ENCODE measurements at regions not wholly inside any gene's neighbourhood (a gene's known extent, or its start where the extent isn't known, plus 50 kb on each side); places are given as distances from the start of the nearest gene placed in this dataset.
"Not testable (repeated sequence)": the region's sequence is repeated elsewhere in the genome, so short reads cannot be mapped to it uniquely, and the experiment has no call there.

GRCh38 chr5:44949687-44950086 is 140.9 kb downstream of the MRPS30 start:
- H3K9me3 ChIP-seq, result no peaks in the 10 kb centered on the region
- no peak for TF ChIP-seq POLR2A (IDR thresholded peaks at IDR 0.05)
- no peak for TF ChIP-seq CTCF (IDR thresholded peaks at IDR 0.05)
- H3K4me3 ChIP-seq, result no peak overlapping the region
- no peak for DNase-seq
- H3K36me3 ChIP-seq, result no peaks in the 10 kb centered on the region
- intact Hi-C loops (cut with DNase I; ENCODE audit: low total_unique reads), result no loop called here
- H3K27ac ChIP-seq, result no peak overlapping the region
- no peaks in the 10 kb centered on the region for H3K4me1 ChIP-seq
- no peaks in the 10 kb centered on the region for H3K27me3 ChIP-seq

GRCh38 chr5:44951371-44951770 is 142.6 kb downstream of the MRPS30 start:
- no peak for DNase-seq
- intact Hi-C loops (cut with DNase I; ENCODE audit: low total_unique reads), result no loop called here
- Histone ChIP-seq H3K36me3 (no peaks in the 10 kb centered on the region), H3K27me3 (no peaks in the 10 kb centered on the region), H3K4me3 (no peak overlapping the region), H3K4me1 (no peaks in the 10 kb centered on the region), H3K27ac (no peak overlapping the region), H3K9me3 (no peaks in the 10 kb centered on the region)
- TF ChIP-seq CTCF (IDR thresholded peaks at IDR 0.05) (no peak), POLR2A (IDR thresholded peaks at IDR 0.05) (no peak)

- no peak for DNase-seq
These were observed 143.6 kb downstream of the MRPS30 start for GRCh38 chr5:44952376-44952775.

GRCh38 chr5:44953078-44953477 is 144.3 kb downstream of the MRPS30 start:
- intact Hi-C loops (cut with DNase I; ENCODE audit: low total_unique reads), result no loop called here
- Histone ChIP-seq H3K27ac (no peak overlapping the region), H3K4me3 (no peak overlapping the region), H3K4me1 (no peaks in the 10 kb centered on the region), H3K27me3 (no peaks in the 10 kb centered on the region), H3K36me3 (no peaks in the 10 kb centered on the region), H3K9me3 (no peaks in the 10 kb centered on the region)
- TF ChIP-seq CTCF (IDR thresholded peaks at IDR 0.05), result no peak
- no peak for TF ChIP-seq POLR2A (IDR thresholded peaks at IDR 0.05)
- no peak for DNase-seq

More at GRCh38 chr5:44952376-44952775, 143.6 kb downstream of the MRPS30 start:
- intact Hi-C loops (cut with DNase I; ENCODE audit: low total_unique reads), result no loop called here
- H3K36me3 ChIP-seq, result no peaks in the 10 kb centered on the region
- no peaks in the 10 kb centered on the region for H3K9me3 ChIP-seq
- H3K27me3 ChIP-seq, result no peaks in the 10 kb centered on the region
- TF ChIP-seq POLR2A (IDR thresholded peaks at IDR 0.05) (no peak), CTCF (IDR thresholded peaks at IDR 0.05) (no peak)
- no peak overlapping the region for H3K27ac ChIP-seq
- no peaks in the 10 kb centered on the region for H3K4me1 ChIP-seq
- H3K4me3 ChIP-seq, result no peak overlapping the region

GRCh38 chr5:44958943-44959454 is 150.3 kb downstream of the MRPS30 start:
- H3K4me3 ChIP-seq; H3K27ac ChIP-seq; H3K4me1 ChIP-seq; intact Hi-C loops (cut with DNase I; ENCODE audit: low total_unique reads); H3K36me3 ChIP-seq; H3K27me3 ChIP-seq; DNase-seq; H3K9me3 ChIP-seq: not testable (repeated sequence)

GRCh38 chr5:44969825-44970224 is 161.1 kb downstream of the MRPS30 start:
- TF ChIP-seq POLR2A (IDR thresholded peaks at IDR 0.05) (no peak), CTCF (IDR thresholded peaks at IDR 0.05) (no peak)
- H3K4me3 ChIP-seq, result no peak overlapping the region
- DNase-seq, result no peak
- H3K27ac ChIP-seq, result no peak overlapping the region
- intact Hi-C loops (cut with DNase I; ENCODE audit: low total_unique reads), result no loop called here
- H3K9me3 ChIP-seq, result no peaks in the 10 kb centered on the region
- H3K4me1 ChIP-seq, result no peaks in the 10 kb centered on the region
- H3K36me3 ChIP-seq, result no peaks in the 10 kb centered on the region
- H3K27me3 ChIP-seq, result no peaks in the 10 kb centered on the region

- H3K27ac ChIP-seq; H3K4me1 ChIP-seq; H3K27me3 ChIP-seq; H3K4me3 ChIP-seq; H3K36me3 ChIP-seq; DNase-seq; intact Hi-C loops (cut with DNase I; ENCODE audit: low total_unique reads); H3K9me3 ChIP-seq: not testable (repeated sequence)
These were observed 162.2 kb downstream of the MRPS30 start for GRCh38 chr5:44970963-44971362.

Measured in uterus (tissue), 3 donors.